ENCODE measurements at regions not wholly inside any gene's neighbourhood (a gene's known extent, or its start where the extent isn't known, plus 50 kb on each side); places are given as distances from the start of the nearest gene placed in this dataset.

GRCh38 chr20:61157301-61157700, 94.8 kb upstream of the CDH4 start:
- TF ChIP-seq POLR2A (IDR thresholded peaks at IDR 0.05; ENCODE audit: low read depth, low read length): no peak
- TF ChIP-seq CTCF (conservative IDR thresholded peaks at IDR 0.05; ENCODE audit: low read depth, low read length): no peak
- TF ChIP-seq CEBPB (IDR thresholded peaks at IDR 0.05; ENCODE audit: low read depth, low read length): no peak
- TF ChIP-seq RFX5 (IDR thresholded peaks at IDR 0.05; ENCODE audit: low read depth, low read length): no peak
- TF ChIP-seq NFE2L2 (IDR thresholded peaks at IDR 0.05; ENCODE audit: low read depth, low read length): no peak
- no peak for TF ChIP-seq BHLHE40 (IDR thresholded peaks at IDR 0.05; ENCODE audit: low read depth, low read length)
- TF ChIP-seq FOS (IDR thresholded peaks at IDR 0.05; ENCODE audit: low read depth, low read length): no peak
- no peak for TF ChIP-seq MAZ (IDR thresholded peaks at IDR 0.05; ENCODE audit: borderline replicate concordance, low read depth, low read length)
- TF ChIP-seq ELK1 (IDR thresholded peaks at IDR 0.05; ENCODE audit: borderline replicate concordance, low read depth, low read length): no peak
- TF ChIP-seq RCOR1 (IDR thresholded peaks at IDR 0.05; ENCODE audit: insufficient replicate concordance, low read length): no peak
- TF ChIP-seq USF2 (IDR thresholded peaks at IDR 0.05; ENCODE audit: low read depth, low read length): no peak
- TF ChIP-seq SMC3 (IDR thresholded peaks at IDR 0.05; ENCODE audit: low read depth, low read length): no peak
- no peak for TF ChIP-seq RAD21 (IDR thresholded peaks at IDR 0.05; ENCODE audit: low read length)
